ENCODE measurements at regions not wholly inside any gene's neighbourhood (a gene's known extent, or its start where the extent isn't known, plus 50 kb on each side); places are given as distances from the start of the nearest gene placed in this dataset.

- TF ChIP-seq POLR2A (IDR thresholded peaks at IDR 0.05), result no peak
- TF ChIP-seq EP300 (IDR thresholded peaks at IDR 0.05), result no peak
- no peak for TF ChIP-seq CTCF (IDR thresholded peaks at IDR 0.05)
Observed at GRCh38 chr13:103497404-103497803, 431.2 kb upstream of the SLC10A2 start.

Data from gastroesophageal sphincter (tissue), 3 donors.